Upper lobe of right lung (tissue), 1 donor: ENCODE measurements at regions not wholly inside any gene's neighbourhood (a gene's known extent, or its start where the extent isn't known, plus 50 kb on each side); places are given as distances from the start of the nearest gene placed in this dataset.

Experiments
- ATAC-seq: fragments of 200-7000 bp; cut with Tn5 transposase; one replicate; pipeline ENCODE4 v1.9.1; 2020; ENCODE audit warnings: mild to moderate bottlenecking, moderate library complexity
- DNase-seq: peaks from one replicate; pipeline ENCODE4 v3.0.0-alpha.2; 2020
- H3K27ac ChIP-seq: fragments of 200-600 bp; one replicate; pipeline ENCODE4 v1.8.0; 2022
- H3K27me3 ChIP-seq: fragments of 200-600 bp; one replicate; pipeline ENCODE4 v1.8.0; 2022; ENCODE audit warnings: mild to moderate bottlenecking
- H3K36me3 ChIP-seq: fragments of 200-600 bp; one replicate; pipeline ENCODE4 v1.8.0; 2022
- H3K4me1 ChIP-seq: fragments of 200-600 bp; one replicate; pipeline ENCODE4 v1.8.0; 2022
- H3K4me3 ChIP-seq: fragments of 200-600 bp; one replicate; pipeline ENCODE4 v1.8.0; 2022; ENCODE audit warnings: mild to moderate bottlenecking
- H3K9me3 ChIP-seq: fragments of 200-600 bp; one replicate; pipeline ENCODE4 v1.8.0; 2022
- CTCF ChIP-seq: fragments of 200-600 bp; IDR thresholded peaks from one replicate; pipeline ENCODE4 v1.8.0; 2022; ENCODE audit warnings: antibody characterized with exemption
- intact Hi-C: fragments of 100-400 bp; cut with DNase I; formaldehyde crosslinking; loops from one replicate; pipeline ENCODE4 v1.11.0; 2022
- donor health status: DM: no; HTN: yes; CAD: no; lungs with severe emphysema.

- ATAC-seq (no peak), DNase-seq (no peak)
- Histone ChIP-seq H3K27ac (no peak overlapping the region), H3K4me1 (no peaks in the 10 kb centered on the region), H3K27me3 (no peaks in the 10 kb centered on the region), H3K36me3 (no peaks in the 10 kb centered on the region), H3K4me3 (no peak overlapping the region), H3K9me3 (no peaks in the 10 kb centered on the region)
- TF ChIP-seq CTCF: no peak
- intact Hi-C loops: no loop called here
Measured at GRCh38 chr12:88763536-88764100, 183.3 kb upstream of the KITLG start.

GRCh38 chr12:88758176-88758575, 177.9 kb upstream of the KITLG start:
- Histone ChIP-seq H3K27me3 (no peaks in the 10 kb centered on the region), H3K4me1 (no peaks in the 10 kb centered on the region), H3K4me3 (no peak overlapping the region), H3K36me3 (no peaks in the 10 kb centered on the region), H3K27ac (no peak overlapping the region), H3K9me3 (no peaks in the 10 kb centered on the region)
- intact Hi-C loops: no loop called here
- TF ChIP-seq CTCF: no peak
- ATAC-seq (no peak), DNase-seq (no peak)

GRCh38 chr12:88756917-88757316, 176.6 kb upstream of the KITLG start:
- Histone ChIP-seq H3K36me3 (no peaks in the 10 kb centered on the region), H3K4me3 (no peak overlapping the region), H3K27ac (no peak overlapping the region), H3K9me3 (no peaks in the 10 kb centered on the region), H3K27me3 (no peaks in the 10 kb centered on the region), H3K4me1 (no peaks in the 10 kb centered on the region)
- intact Hi-C loops: no loop called here
- TF ChIP-seq CTCF: no peak
- ATAC-seq (no peak), DNase-seq (no peak)

GRCh38 chr12:88756153-88756552, 175.9 kb upstream of the KITLG start:
- Histone ChIP-seq H3K4me1 (no peaks in the 10 kb centered on the region), H3K27ac (no peak overlapping the region), H3K9me3 (no peaks in the 10 kb centered on the region), H3K27me3 (no peaks in the 10 kb centered on the region), H3K4me3 (no peak overlapping the region), H3K36me3 (no peaks in the 10 kb centered on the region)
- no peak for DNase-seq
- intact Hi-C loops: no loop called here
- ATAC-seq: no peak
- no peak for TF ChIP-seq CTCF

- intact Hi-C loops: no loop called here
- Histone ChIP-seq H3K27me3 (no peaks in the 10 kb centered on the region), H3K4me3 (no peak overlapping the region), H3K27ac (no peak overlapping the region), H3K36me3 (no peaks in the 10 kb centered on the region), H3K9me3 (no peaks in the 10 kb centered on the region), H3K4me1 (no peaks in the 10 kb centered on the region)
- DNase-seq: no peak
- ATAC-seq: no peak
- no peak for TF ChIP-seq CTCF
Measured at GRCh38 chr12:88753707-88754106, 173.4 kb upstream of the KITLG start.

- DNase-seq: no peak
- TF ChIP-seq CTCF: no peak
- intact Hi-C loops: no loop called here
- no peak for ATAC-seq
- Histone ChIP-seq H3K9me3 (no peaks in the 10 kb centered on the region), H3K27ac (no peak overlapping the region), H3K27me3 (no peaks in the 10 kb centered on the region), H3K36me3 (no peaks in the 10 kb centered on the region), H3K4me3 (no peak overlapping the region), H3K4me1 (no peaks in the 10 kb centered on the region)
Measured at GRCh38 chr12:88753066-88753465, 172.8 kb upstream of the KITLG start.
